B cell (primary cell): ENCODE measurements at regions not wholly inside any gene's neighbourhood (a gene's known extent, or its start where the extent isn't known, plus 50 kb on each side); places are given as distances from the start of the nearest gene placed in this dataset.

Experiments used
- ATAC-seq: fragments of 200-7000 bp; cut with Tn5 transposase; one replicate; pipeline ENCODE4 v1.10.0; 2021; ENCODE audit warnings: low read depth, mild to moderate bottlenecking, moderate number of reproducible peaks, moderate library complexity
- CTCF ChIA-PET: fragments of 350-600 bp; sonication (Branson Sonifier 250); formaldehyde crosslinking; loops from one replicate; lab custom pipeline; 2021; ENCODE audit warnings: antibody characterized with exemption, inconsistent platforms; lab: Charles Lee
- POLR2A ChIA-PET: fragments of 350-600 bp; sonication (Branson Sonifier 250); formaldehyde crosslinking; loops from one replicate; lab custom pipeline; 2021; ENCODE audit warnings: antibody characterized with exemption; lab: Charles Lee
- DNase-seq: peaks from one replicate; pipeline ENCODE4 v3.0.0; 2013
- H2AFZ ChIP-seq: 2 replicates; pipeline ENCODE4 v1.6.1; 2012; ENCODE audit warnings: mild to moderate bottlenecking, low read depth, low read length; ENCODE audit not compliant: insufficient read depth, poor library complexity, severe bottlenecking
- H3K27ac ChIP-seq, 2 donors: 1 replicate in 1 of 2; 2 replicates in 1 of 2; pipeline ENCODE4 v1.5.1; 2012 to 2013; ENCODE audit warnings: low read length in 2 of 2, mild to moderate bottlenecking in 2 of 2, moderate library complexity in 1 of 2
- H3K27me3 ChIP-seq, 4 experiments: fragments of 200-600 bp in 1 of 4; sonication (generic) in 1 of 4; replicated peaks in 1 of 4; 1 replicate in 2 of 4; 2 replicates in 2 of 4; pipeline versions ENCODE4 v1.6.1 to v1.7.0; 2013 to 2016; ENCODE audit warnings: low read length in 3 of 4, mild to moderate bottlenecking in 2 of 4, mixed read lengths in 1 of 4, moderate library complexity in 1 of 4; ENCODE audit not compliant: insufficient read depth in 4 of 4, control insufficient read depth in 3 of 4; ENCODE audit errors: control extremely low read depth in 1 of 4
- H3K36me3 ChIP-seq, 2 experiments: replicated peaks in 1 of 2; 1 replicate in 1 of 2; 2 replicates in 1 of 2; pipeline versions ENCODE4 v1.6.1 to v1.7.1; 2013; ENCODE audit warnings: low read length in 1 of 2; ENCODE audit not compliant: insufficient read depth in 2 of 2, control insufficient read depth in 1 of 2; ENCODE audit errors: control extremely low read depth in 1 of 2, extremely low read depth in 1 of 2
- H3K4me1 ChIP-seq, 2 donors: fragments of 200-600 bp in 1 of 2; sonication (generic) in 1 of 2; 1 replicate in 1 of 2; 2 replicates in 1 of 2; pipeline versions ENCODE4 v1.5.1 to v1.6.1; 2013 to 2017; ENCODE audit warnings: low read length in 2 of 2; ENCODE audit not compliant: control insufficient read depth in 2 of 2, insufficient read depth in 2 of 2
- H3K4me2 ChIP-seq: replicated peaks from 2 replicates; pipeline ENCODE3; 2012; ENCODE audit warnings: mild to moderate bottlenecking, low read depth, low read length; ENCODE audit not compliant: poor library complexity, severe bottlenecking
- H3K4me3 ChIP-seq, 5 experiments: fragments of 200-600 bp in 1 of 5; sonication (generic) in 1 of 5; 1 replicate in 3 of 5; 2 replicates in 2 of 5; pipeline versions ENCODE4 v1.5.1 to v1.7.0; 2011 to 2016; ENCODE audit warnings: low read length in 4 of 5, mild to moderate bottlenecking in 4 of 5, low read depth in 2 of 5, control low read depth in 1 of 5, moderate library complexity in 1 of 5; ENCODE audit not compliant: insufficient read depth in 1 of 5; ENCODE audit errors: control extremely low read depth in 1 of 5, extremely low read depth in 1 of 5
- H3K79me2 ChIP-seq: fragments of 200-600 bp; sonication (generic); one replicate; pipeline ENCODE4 v1.6.0; 2016; ENCODE audit warnings: low read length; ENCODE audit not compliant: control insufficient read depth, insufficient read depth
- H3K9ac ChIP-seq: fragments of 200-600 bp; sonication (generic); 2 replicates; pipeline ENCODE4 v1.6.1; 2017; ENCODE audit warnings: mild to moderate bottlenecking, low read length, moderate library complexity
- H3K9me3 ChIP-seq, 3 donors: one replicate each; pipeline versions ENCODE4 v1.6.1 to v1.7.1; 2013; ENCODE audit warnings: low read length in 2 of 3; ENCODE audit not compliant: control insufficient read depth in 2 of 3, insufficient read depth in 1 of 3; ENCODE audit errors: control extremely low read depth in 1 of 3
- H4K20me1 ChIP-seq: 2 replicates; pipeline ENCODE4 v1.6.0; 2012; ENCODE audit warnings: mild to moderate bottlenecking, low read length; ENCODE audit not compliant: insufficient read depth, control insufficient read depth, poor library complexity, severe bottlenecking
- H3K27ac Mint-ChIP-seq: one replicate; pipeline ENCODE4 v1.8.0; 2021; ENCODE audit warnings: mixed read lengths
- H3K27me3 Mint-ChIP-seq: one replicate; pipeline ENCODE4 v1.8.0; 2021; ENCODE audit warnings: mixed read lengths
- H3K4me1 Mint-ChIP-seq: one replicate; pipeline ENCODE4 v1.8.0; 2021; ENCODE audit warnings: mixed read lengths
- H3K4me3 Mint-ChIP-seq: one replicate; pipeline ENCODE4 v1.8.0; 2021; ENCODE audit warnings: mixed read lengths
- H3K9me3 Mint-ChIP-seq: one replicate; pipeline ENCODE4 v1.8.0; 2022; ENCODE audit warnings: mixed read lengths; ENCODE audit not compliant: insufficient read depth
- CTCF ChIP-seq: fragments of 200-600 bp; IDR thresholded peaks from one replicate; pipeline ENCODE4 v1.8.0; 2022; ENCODE audit warnings: antibody characterized with exemption, mild to moderate bottlenecking
- EZH2 ChIP-seq: IDR thresholded peaks from 2 replicates; pipeline ENCODE4 v1.6.1; 2012; ENCODE audit warnings: borderline replicate concordance, low read depth, mild to moderate bottlenecking, moderate library complexity, low read length; ENCODE audit not compliant: insufficient read depth, poor library complexity, severe bottlenecking
- WGBS: methylation state at CpG from one replicate; pipeline ENCODE4 v1.1.5; 2013; ENCODE audit warnings: missing lambda C conversion rate; ENCODE audit not compliant: insufficient coverage; 5-methylcytosine and 5-hydroxymethylcytosine counted together
- intact Hi-C: fragments of 100-400 bp; cut with micrococcal nuclease; formaldehyde crosslinking; loops from one replicate; pipeline ENCODE4 v1.10.0; 2022

GRCh38 chrY:21295206-21295605 lies 215.9 kb upstream of the RBMY1B start:
- WGBS: no CpG with 5 or more reads among the region's 2 CpGs
- intact Hi-C loops: no loop called here
- no peak for ATAC-seq
- H4K20me1 ChIP-seq: no peaks in the 10 kb centered on the region
- Mint-ChIP-seq H3K27ac (no peak overlapping the region), H3K4me3 (no peak overlapping the region), H3K9me3 (no peaks in the 10 kb centered on the region), H3K27me3 (no peaks in the 10 kb centered on the region), H3K4me1 (peaks cover 3% of the 10 kb centered on the region)
- H3K79me2 ChIP-seq: no peaks in the 10 kb centered on the region
- no peak for DNase-seq
- POLR2A ChIA-PET: no interaction called here
- CTCF ChIA-PET: no interaction called here
- H3K27ac ChIP-seq: no peak overlapping the region
- H3K9me3 ChIP-seq: peaks cover 0 to 3% (median 0%) of the 10 kb centered on the region in 3 donors
- no peaks in the 10 kb centered on the region for H3K36me3 ChIP-seq
- H3K4me2 ChIP-seq: no peak overlapping the region
- no peaks in the 10 kb centered on the region for H3K27me3 ChIP-seq
- no peak overlapping the region for H3K4me3 ChIP-seq
- no peak overlapping the region for H2AFZ ChIP-seq
- no peak overlapping the region for H3K9ac ChIP-seq
- H3K4me1 ChIP-seq: no peaks in the 10 kb centered on the region
- TF ChIP-seq CTCF: no peak
- no peak for TF ChIP-seq EZH2

GRCh38 chrY:21302278-21302677 lies 208.9 kb upstream of the RBMY1B start:
- Histone ChIP-seq H3K36me3 (no peaks in the 10 kb centered on the region), H3K4me1 (no peaks in the 10 kb centered on the region), H3K4me3 (no peak overlapping the region), H3K9me3 (peaks cover 0 to 10% (median 0%) of the 10 kb centered on the region in 3 donors), H3K79me2 (no peaks in the 10 kb centered on the region), H3K27ac (no peak overlapping the region), H2AFZ (no peak overlapping the region), H3K9ac (no peak overlapping the region), H3K27me3 (no peaks in the 10 kb centered on the region), H3K4me2 (no peak overlapping the region), H4K20me1 (no peaks in the 10 kb centered on the region)
- intact Hi-C loops: no loop called here
- no peaks in the 10 kb centered on the region for H3K27me3 Mint-ChIP-seq
- peaks cover 10% of the 10 kb centered on the region for H3K4me1 Mint-ChIP-seq
- ATAC-seq (no peak), DNase-seq (peak; percentile 5)
- CTCF ChIA-PET: no interaction called here
- no peak for TF ChIP-seq CTCF
- no CpG with 5 or more reads among the region's 6 CpGs for WGBS
- H3K27ac Mint-ChIP-seq: peak overlapping the region; percentile 62
- POLR2A ChIA-PET: no interaction called here
- H3K9me3 Mint-ChIP-seq: no peaks in the 10 kb centered on the region
- peak overlapping the region; percentile 53 for H3K4me3 Mint-ChIP-seq
